Body of pancreas (tissue), 4 donors: ENCODE measurements at regions not wholly inside any gene's neighbourhood (a gene's known extent, or its start where the extent isn't known, plus 50 kb on each side); places are given as distances from the start of the nearest gene placed in this dataset.

Source experiments
- POLR2A ChIP-seq, 3 donors: fragments of 450-650 bp; IDR thresholded peaks; one replicate each; pipeline ENCODE4 v1.6.1; 2016; ENCODE audit warnings: antibody characterized with exemption in 3 of 3, mild to moderate bottlenecking in 2 of 3
- TF ChIP-seq, protein P1 (sequence below), 7 experiments: fragments of 450-650 bp in 4 of 7; fragments of 200-600 bp in 3 of 7; sonication (generic) in 3 of 7; IDR thresholded peaks; one replicate each; pipeline ENCODE4 v1.5.1; 2016 to 2019; ENCODE audit warnings: antibody characterized with exemption in 7 of 7

DNA sequence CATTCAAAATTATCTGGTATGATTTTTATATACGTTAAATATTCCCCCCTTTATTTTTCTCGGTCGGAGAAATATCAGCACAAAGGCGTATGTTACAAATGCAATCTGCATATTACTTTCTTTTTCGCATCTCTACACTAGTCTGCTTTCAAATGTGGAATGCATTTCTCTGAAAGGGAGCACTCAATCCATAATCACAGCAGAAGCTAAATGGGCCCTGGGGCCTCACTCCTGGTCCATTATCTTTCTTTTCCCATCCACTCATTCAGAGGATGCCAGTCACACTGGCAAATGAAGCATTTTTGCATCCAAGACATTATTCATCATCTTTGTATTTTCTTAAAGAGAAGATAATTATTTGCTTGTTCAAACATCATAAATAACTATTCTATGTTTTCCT lies 295.2 kb upstream of the LRP1B start:
- TF ChIP-seq POLR2A (IDR thresholded peaks at IDR 0.05): no peak
- TF ChIP-seq, protein P1, sequence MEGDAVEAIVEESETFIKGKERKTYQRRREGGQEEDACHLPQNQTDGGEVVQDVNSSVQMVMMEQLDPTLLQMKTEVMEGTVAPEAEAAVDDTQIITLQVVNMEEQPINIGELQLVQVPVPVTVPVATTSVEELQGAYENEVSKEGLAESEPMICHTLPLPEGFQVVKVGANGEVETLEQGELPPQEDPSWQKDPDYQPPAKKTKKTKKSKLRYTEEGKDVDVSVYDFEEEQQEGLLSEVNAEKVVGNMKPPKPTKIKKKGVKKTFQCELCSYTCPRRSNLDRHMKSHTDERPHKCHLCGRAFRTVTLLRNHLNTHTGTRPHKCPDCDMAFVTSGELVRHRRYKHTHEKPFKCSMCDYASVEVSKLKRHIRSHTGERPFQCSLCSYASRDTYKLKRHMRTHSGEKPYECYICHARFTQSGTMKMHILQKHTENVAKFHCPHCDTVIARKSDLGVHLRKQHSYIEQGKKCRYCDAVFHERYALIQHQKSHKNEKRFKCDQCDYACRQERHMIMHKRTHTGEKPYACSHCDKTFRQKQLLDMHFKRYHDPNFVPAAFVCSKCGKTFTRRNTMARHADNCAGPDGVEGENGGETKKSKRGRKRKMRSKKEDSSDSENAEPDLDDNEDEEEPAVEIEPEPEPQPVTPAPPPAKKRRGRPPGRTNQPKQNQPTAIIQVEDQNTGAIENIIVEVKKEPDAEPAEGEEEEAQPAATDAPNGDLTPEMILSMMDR (IDR thresholded peaks at IDR 0.05): no peak
